NCI-H446 treated with DMSO at 0.1 percent for 48 hours (cell line): ENCODE measurements at regions not wholly inside any gene's neighbourhood (a gene's known extent, or its start where the extent isn't known, plus 50 kb on each side); places are given as distances from the start of the nearest gene placed in this dataset.

Experiments used
- DNase-seq: peaks from one replicate; lab custom pipeline; 2025; lab: John Stamatoyannopoulos, UW

DNA sequence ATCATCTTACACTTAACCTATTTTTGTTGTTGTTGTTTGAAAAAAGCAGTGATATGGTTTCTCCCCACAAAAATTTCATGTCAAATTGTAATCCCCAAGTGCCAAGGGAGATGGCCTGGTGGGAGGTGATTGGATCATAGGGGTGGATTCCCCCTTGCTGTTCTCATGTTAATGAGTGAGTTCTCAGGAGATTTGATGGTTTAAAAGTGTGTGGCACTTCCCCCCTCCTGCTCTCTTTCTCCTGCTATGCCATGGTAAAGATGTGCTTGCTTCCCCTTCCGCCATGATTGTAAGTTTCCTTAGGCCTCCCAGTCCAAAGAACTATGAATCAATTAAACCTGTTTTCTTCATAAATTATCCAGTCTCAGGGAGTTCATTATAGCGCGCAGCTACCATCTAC lies 1362.7 kb upstream of the FAM98A start:
- no peak for DNase-seq

- no peak for DNase-seq
These were observed 1355.7 kb upstream of the FAM98A start for GRCh38 chr2:34954758-34955157.

GRCh38 chr2:34950797-34951196 lies 1351.7 kb upstream of the FAM98A start:
- no peak for DNase-seq

- no peak for DNase-seq
These were observed 1350.2 kb upstream of the FAM98A start for GRCh38 chr2:34949316-34949715.

GRCh38 chr2:34936089-34936488 lies 1337.0 kb upstream of the FAM98A start:
- no peak for DNase-seq

DNA sequence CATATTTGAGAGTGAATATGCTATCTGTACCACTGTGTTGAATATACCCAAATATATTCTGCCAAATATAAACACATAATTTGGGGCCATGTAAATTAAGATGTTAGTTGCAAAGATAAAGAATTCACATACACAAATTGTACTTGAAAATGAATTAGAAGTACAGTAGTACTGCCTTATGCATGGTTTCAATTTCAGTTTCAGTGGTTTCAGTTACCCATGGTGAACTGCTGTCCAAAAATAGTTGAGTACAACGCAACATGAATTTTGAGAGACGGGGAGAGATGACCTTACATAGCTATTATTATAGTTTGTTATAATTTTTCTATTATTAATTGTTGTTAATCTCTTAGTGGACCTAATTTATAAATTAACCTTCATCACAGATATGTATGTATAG lies 1313.0 kb upstream of the FAM98A start:
- DNase-seq, result no peak

- DNase-seq, result no peak
These were observed 1311.0 kb upstream of the FAM98A start for GRCh38 chr2:34909992-34910705.

GRCh38 chr2:34907812-34908211 lies 1308.7 kb upstream of the FAM98A start:
- DNase-seq, result no peak

- no peak for DNase-seq
These were observed 1302.6 kb upstream of the FAM98A start for GRCh38 chr2:34901739-34902138.

GRCh38 chr2:34899079-34899478 lies 1300.0 kb upstream of the FAM98A start:
- no peak for DNase-seq

DNA sequence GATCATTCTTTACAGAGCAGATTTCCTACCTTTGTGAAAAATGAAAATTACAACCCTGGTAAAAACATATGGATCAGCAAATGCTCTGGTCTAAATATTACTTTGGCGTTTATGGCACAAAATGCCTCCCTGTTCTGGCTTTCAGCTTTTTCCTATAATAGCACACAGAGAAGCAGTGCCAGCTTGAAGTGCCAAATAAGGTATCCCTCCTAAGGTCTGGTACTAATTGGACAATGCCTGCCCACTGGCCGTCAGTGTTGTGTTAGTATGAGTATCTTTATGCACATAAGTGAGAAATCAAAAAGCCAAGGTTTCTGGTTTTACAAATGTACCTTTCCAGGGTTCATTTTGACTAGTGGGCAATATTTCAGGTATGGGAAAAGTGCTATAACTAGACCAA lies 1293.7 kb upstream of the FAM98A start:
- DNase-seq, result no peak

DNA sequence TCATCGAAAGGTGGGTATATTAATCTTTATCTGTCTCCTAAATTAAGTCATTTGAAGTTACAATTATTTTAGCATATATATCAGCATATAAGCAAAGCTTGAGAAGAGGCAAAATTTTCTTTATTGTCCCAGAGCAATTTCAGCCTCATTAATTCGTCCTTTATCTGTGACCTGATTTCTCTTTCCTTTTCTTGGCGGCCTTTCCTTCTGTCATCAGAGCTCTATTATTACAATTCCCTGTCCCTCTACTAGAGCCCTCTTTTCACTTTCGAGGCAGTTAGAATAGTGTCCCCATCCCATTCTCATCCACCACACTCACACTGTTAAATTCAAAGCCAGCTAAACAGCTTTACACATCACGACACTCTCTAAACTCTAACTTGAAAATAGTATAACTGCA lies 1293.2 kb upstream of the FAM98A start:
- DNase-seq, result no peak

- DNase-seq, result no peak
These were observed 1276.1 kb upstream of the FAM98A start for GRCh38 chr2:34875091-34875745.

- DNase-seq, result no peak
These were observed 1254.5 kb upstream of the FAM98A start for GRCh38 chr2:34853646-34854045.

DNA sequence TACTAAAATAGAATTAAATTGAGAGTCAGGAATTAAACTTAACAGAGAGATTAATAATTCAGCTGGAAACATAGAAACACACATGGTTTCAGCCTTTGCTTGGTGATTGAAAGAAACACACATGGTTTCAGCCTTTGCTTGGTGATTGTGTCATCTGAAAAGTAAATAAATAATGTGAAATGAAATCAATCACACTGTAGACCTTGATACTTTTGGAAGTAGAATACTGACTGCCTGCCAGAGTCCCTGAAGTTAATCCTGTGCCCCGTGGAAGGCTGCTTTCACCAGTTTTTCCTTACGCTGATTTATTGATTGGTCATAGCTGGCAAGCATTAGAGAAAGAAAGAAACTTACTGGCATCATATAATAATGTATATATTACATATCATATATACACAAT lies 1252.7 kb upstream of the FAM98A start:
- DNase-seq, result no peak

- no peak for DNase-seq
These were observed 1250.7 kb upstream of the FAM98A start for GRCh38 chr2:34849827-34850226.

DNA sequence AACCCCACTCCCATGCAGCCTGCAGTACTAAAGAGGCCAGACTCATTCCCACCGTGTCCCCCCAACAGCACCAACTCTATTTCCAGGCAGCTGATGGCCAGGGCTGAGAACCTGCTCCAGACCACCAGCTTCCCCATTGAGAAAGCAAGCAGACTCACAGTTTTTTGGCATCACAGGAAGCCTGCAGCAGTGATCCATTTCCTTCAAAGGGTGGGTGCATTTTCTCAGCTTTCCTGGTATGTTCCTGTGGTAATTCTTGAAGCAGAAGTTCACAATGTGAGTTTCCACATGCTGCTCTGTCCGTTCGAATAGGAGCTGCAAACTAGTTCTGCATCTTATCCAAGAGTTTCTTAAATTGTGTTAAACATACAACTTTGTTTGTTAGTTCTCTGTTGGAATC lies 1249.6 kb upstream of the FAM98A start:
- DNase-seq, result no peak

- DNase-seq, result no peak
These were observed 1249.0 kb upstream of the FAM98A start for GRCh38 chr2:34848132-34848531.

DNA sequence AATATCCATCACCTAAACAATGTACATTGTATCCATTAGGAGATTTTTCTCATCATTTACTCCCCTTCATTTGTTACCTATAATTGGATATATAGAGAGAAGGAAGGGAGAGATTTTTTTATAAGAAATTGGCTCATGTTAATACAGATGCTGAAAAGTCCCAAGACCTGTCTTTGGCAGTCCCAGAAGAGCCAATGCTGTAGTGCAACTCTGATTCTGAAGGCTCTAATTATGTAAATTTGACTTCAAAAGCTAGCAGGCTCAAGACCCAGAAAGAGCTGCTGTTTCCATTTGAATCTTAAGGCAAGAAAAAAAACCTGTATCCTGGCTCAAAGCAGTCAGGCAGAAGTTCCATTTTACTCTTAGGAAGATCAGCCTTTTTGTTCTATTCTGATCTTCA lies 1245.5 kb upstream of the FAM98A start:
- DNase-seq, result no peak

DNA sequence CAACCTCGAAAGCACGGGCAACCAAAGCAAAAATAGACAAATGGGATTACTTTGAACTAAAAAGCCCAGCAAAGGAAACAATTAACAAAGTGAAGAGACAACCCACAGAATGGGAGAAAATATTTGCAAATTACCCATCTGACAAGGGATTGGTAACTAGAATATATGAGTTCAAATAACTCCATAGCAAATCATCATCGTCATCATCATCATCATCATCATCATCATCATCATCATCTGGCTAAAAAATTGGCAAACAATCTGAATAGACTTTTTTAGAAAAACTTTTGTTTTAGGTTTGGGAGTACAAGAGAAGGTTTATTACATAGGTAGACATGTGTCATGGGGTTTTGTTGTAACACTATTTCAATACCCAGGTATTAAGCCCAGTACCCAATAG lies 1239.3 kb upstream of the FAM98A start:
- no peak for DNase-seq

DNA sequence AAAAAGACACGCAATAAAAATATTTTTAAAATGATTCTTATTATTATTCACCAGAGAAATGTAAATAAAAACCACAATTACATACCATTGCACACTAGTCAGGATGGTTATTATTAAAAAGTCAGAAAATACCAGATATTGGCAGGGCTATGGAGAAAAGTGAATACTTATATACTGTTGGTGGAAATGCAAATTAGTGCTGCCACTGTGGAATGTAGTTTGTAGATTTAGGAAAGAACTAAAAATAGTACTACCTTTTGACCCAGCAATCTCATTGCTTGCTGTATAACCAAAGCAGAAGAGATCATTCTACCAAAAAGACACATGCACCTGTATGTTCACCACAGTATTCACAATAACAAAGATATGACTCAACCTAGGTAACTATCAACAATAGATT lies 1237.3 kb upstream of the FAM98A start:
- no peak for DNase-seq

GRCh38 chr2:34831096-34831495 lies 1232.0 kb upstream of the FAM98A start:
- no peak for DNase-seq

- DNase-seq, result no peak
These were observed 1229.4 kb upstream of the FAM98A start for GRCh38 chr2:34828481-34828880.

DNA sequence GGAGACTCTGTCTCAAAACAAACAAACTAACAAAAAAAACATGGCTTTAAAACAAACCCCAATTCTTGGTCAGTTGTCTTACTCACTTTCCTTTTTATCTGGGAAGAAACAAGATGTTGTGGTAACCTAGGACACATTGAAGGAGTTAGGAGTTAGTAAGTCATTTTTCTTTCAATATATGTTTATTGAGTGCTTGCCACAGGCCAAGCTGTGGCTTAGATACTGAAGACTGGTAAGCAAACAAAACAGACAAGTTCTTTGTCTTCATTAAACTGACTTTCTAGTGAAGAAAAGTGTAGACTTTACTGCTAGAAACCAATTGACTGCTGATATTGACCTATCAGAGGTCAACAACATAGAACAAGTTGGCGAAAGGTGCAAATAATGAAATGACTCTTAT lies 1228.3 kb upstream of the FAM98A start:
- DNase-seq, result no peak
